GM23248 (cell line): ENCODE measurements at regions not wholly inside any gene's neighbourhood (a gene's known extent, or its start where the extent isn't known, plus 50 kb on each side); places are given as distances from the start of the nearest gene placed in this dataset.

Experiments used
- DNase-seq: peaks from one replicate; pipeline ENCODE4 v3.0.0-alpha.2; 2015
- H2AFZ ChIP-seq: fragments of 200-600 bp; sonication (generic); 2 replicates; pipeline ENCODE4 v1.6.1; 2016; ENCODE audit warnings: antibody characterized with exemption
- H3F3A ChIP-seq: fragments of 200-600 bp; sonication (generic); 2 replicates; pipeline ENCODE4 v1.6.1; 2016; ENCODE audit warnings: mild to moderate bottlenecking, antibody characterized with exemption, mixed run types; ENCODE audit not compliant: insufficient read depth
- H3K27ac ChIP-seq: fragments of 200-600 bp; sonication (generic); 2 replicates; pipeline ENCODE4 v1.5.1; 2016; ENCODE audit warnings: mild to moderate bottlenecking
- H3K27me3 ChIP-seq: fragments of 200-600 bp; sonication (generic); replicated peaks from 2 replicates; pipeline ENCODE4 v1.6.1; 2016; ENCODE audit warnings: mild to moderate bottlenecking; ENCODE audit not compliant: insufficient read depth
- H3K36me3 ChIP-seq: fragments of 200-600 bp; sonication (generic); 2 replicates; pipeline ENCODE4 v1.6.1; 2016; ENCODE audit warnings: low read depth, mild to moderate bottlenecking
- H3K4me1 ChIP-seq: fragments of 200-600 bp; sonication (generic); 2 replicates; pipeline ENCODE4 v1.6.1; 2016; ENCODE audit warnings: mild to moderate bottlenecking; ENCODE audit not compliant: insufficient read depth
- H3K4me2 ChIP-seq: fragments of 200-600 bp; sonication (generic); one replicate; pipeline ENCODE4 v1.6.1; 2016; ENCODE audit warnings: mild to moderate bottlenecking; ENCODE audit not compliant: unreplicated experiment
- H3K4me3 ChIP-seq: fragments of 200-600 bp; sonication (generic); 2 replicates; pipeline ENCODE4 v1.5.1; 2016; ENCODE audit warnings: mild to moderate bottlenecking
- H3K79me2 ChIP-seq: fragments of 200-600 bp; sonication (generic); 2 replicates; pipeline ENCODE4 v1.6.1; 2016; ENCODE audit warnings: mild to moderate bottlenecking; ENCODE audit not compliant: insufficient read depth
- H3K9ac ChIP-seq: fragments of 200-600 bp; sonication (generic); 2 replicates; pipeline ENCODE4 v1.6.1; 2016; ENCODE audit warnings: mild to moderate bottlenecking
- H3K9me2 ChIP-seq: fragments of 200-600 bp; sonication (generic); 2 replicates; pipeline ENCODE4 v1.6.1; 2016; ENCODE audit warnings: mixed run types, mild to moderate bottlenecking, moderate library complexity; ENCODE audit not compliant: insufficient read depth
- H3K9me3 ChIP-seq: fragments of 200-600 bp; sonication (generic); one replicate; pipeline ENCODE4 v1.6.1; 2017; ENCODE audit warnings: low read depth
- H4K20me1 ChIP-seq: fragments of 200-600 bp; sonication (generic); 2 replicates; pipeline ENCODE4 v1.6.0; 2016; ENCODE audit not compliant: insufficient read depth
- EZH2 ChIP-seq: fragments of 200-600 bp; sonication (generic); IDR thresholded peaks from 2 replicates; pipeline ENCODE4 v1.6.1; 2018; ENCODE audit warnings: antibody characterized with exemption, mild to moderate bottlenecking; ENCODE audit not compliant: insufficient read depth, poor library complexity, severe bottlenecking
- EZH2phosphoT487 ChIP-seq: fragments of 200-600 bp; sonication (generic); IDR thresholded peaks from 2 replicates; pipeline ENCODE4 v1.6.1; 2018; ENCODE audit warnings: antibody characterized with exemption, moderate library complexity, mild to moderate bottlenecking, low read depth; ENCODE audit not compliant: insufficient read depth
- WGBS, 2 experiments: methylation state at CpG; one replicate each; pipeline ENCODE4 v1.1.6; 2015 to 2017; ENCODE audit warnings: low lambda C conversion rate in 2 of 2, low coverage in 1 of 2; ENCODE audit errors: missing lambda C conversion rate in 2 of 2; 5-methylcytosine and 5-hydroxymethylcytosine counted together
- in situ Hi-C: fragments of 300-500 bp; cut with MboI; formaldehyde crosslinking; loops from 2 replicates; pipeline ENCODE4 v1.15.0; 2020

- Histone ChIP-seq H3K9me3 (no peaks in the 10 kb centered on the region), H3K4me1 (peaks cover 23% of the 10 kb centered on the region), H3K27me3 (no peaks in the 10 kb centered on the region), H3K9me2 (no peaks in the 10 kb centered on the region), H3K4me3 (no peak overlapping the region), H3F3A (peaks cover 12% of the 10 kb centered on the region; the same call in 1 of the 2 replicates), H2AFZ (no peak overlapping the region), H3K9ac (no peak overlapping the region), H3K27ac (no peak overlapping the region), H4K20me1 (no peaks in the 10 kb centered on the region), H3K4me2 (no peak overlapping the region), H3K79me2 (peaks cover 27% of the 10 kb centered on the region), H3K36me3 (no peaks in the 10 kb centered on the region)
- in situ Hi-C loops = no loop called here
- TF ChIP-seq EZH2phosphoT487 (no peak), EZH2 (no peak)
- no peak for DNase-seq
- 87 to 92% methylated on average over 3 to 4 of the region's 4 CpGs for WGBS, 2 experiments
These were observed 73.4 kb upstream of the HGFAC start for GRCh38 chr4:3368334-3368733.

GRCh38 chr4:3368841-3369760, 72.7 kb upstream of the HGFAC start:
- H3K27me3 ChIP-seq = no peaks in the 10 kb centered on the region
- WGBS, 2 experiments = 46 to 51% methylated on average over 16 to 20 of the region's 20 CpGs
- peak overlapping the region; percentile 83 for H3K4me2 ChIP-seq
- H3K4me3 ChIP-seq = peak overlapping the region; percentile 69
- H3K27ac ChIP-seq = peak overlapping the region; percentile 75
- no peaks in the 10 kb centered on the region for H4K20me1 ChIP-seq
- TF ChIP-seq EZH2 (no peak), EZH2phosphoT487 (no peak)
- peaks cover 30% of the 10 kb centered on the region for H3K79me2 ChIP-seq
- peaks cover 23% of the 10 kb centered on the region for H3K4me1 ChIP-seq
- in situ Hi-C loops = no loop called here
- DNase-seq = no peak
- H3K9ac ChIP-seq = peak overlapping the region; percentile 65
- peaks cover 12% of the 10 kb centered on the region; the same call in 1 of the 2 replicates for H3F3A ChIP-seq
- H2AFZ ChIP-seq = peak overlapping the region; percentile 33; the same call in 1 of the 2 replicates
- H3K9me3 ChIP-seq = no peaks in the 10 kb centered on the region
- no peaks in the 10 kb centered on the region for H3K9me2 ChIP-seq
- H3K36me3 ChIP-seq = no peaks in the 10 kb centered on the region

DNA sequence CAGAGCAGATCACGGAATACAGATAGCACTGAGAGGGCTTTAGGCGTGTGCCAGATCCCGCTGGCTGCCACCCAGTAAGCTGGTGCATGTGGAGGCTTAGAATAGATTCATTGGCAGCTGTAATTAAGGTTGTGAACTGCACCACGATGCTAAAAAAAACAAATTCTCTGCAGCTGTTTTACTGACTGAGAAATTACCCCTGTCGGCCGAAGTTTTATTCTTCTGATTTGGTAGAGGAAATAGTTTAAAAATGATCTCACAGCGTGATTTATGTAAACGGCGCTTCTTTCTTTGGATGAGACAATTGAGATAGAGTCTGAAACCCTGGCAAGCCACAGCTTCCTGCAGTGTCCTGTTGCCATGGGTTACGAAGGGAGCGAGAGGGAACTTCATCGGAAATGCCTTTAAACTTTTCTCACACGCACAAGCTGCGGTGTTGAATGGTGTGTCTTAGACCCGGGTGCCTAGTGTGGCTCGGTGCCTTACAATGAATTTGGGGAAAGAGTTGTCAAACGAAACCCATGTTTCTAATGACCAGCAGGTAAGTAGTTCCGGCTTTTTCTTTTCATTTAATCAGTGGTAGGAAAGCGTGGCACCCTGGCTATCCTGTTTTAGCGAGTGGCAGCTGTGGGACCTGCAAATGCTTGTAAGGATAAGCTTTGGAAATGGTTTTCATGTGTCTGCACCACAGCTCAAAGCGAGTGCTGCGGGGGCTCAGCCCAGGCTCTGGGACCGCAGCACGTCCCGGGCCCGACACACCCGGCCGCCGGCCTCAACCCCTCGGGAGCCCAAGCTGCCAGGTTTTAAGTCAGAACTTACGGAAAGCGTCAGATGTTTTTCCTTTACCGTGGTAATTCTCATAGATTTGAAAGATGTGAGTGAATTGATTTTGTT, 71.7 kb upstream of the HGFAC start:
- Histone ChIP-seq H3K4me1 (peaks cover 23% of the 10 kb centered on the region), H3K4me3 (peak overlapping the region; percentile 69), H3F3A (peaks cover 12% of the 10 kb centered on the region; the same call in 1 of the 2 replicates), H3K9ac (peak overlapping the region; percentile 65), H3K4me2 (peak overlapping the region; percentile 83), H3K27ac (peak overlapping the region; percentile 75), H3K9me3 (no peaks in the 10 kb centered on the region), H2AFZ (peak overlapping the region; percentile 33), H3K9me2 (no peaks in the 10 kb centered on the region), H3K79me2 (peaks cover 30% of the 10 kb centered on the region), H4K20me1 (no peaks in the 10 kb centered on the region), H3K36me3 (no peaks in the 10 kb centered on the region), H3K27me3 (no peaks in the 10 kb centered on the region)
- in situ Hi-C loops = no loop called here
- WGBS, 2 experiments = 10% methylated on average over 33 of the region's 33 CpGs
- peak; percentile 96 for DNase-seq
- TF ChIP-seq EZH2phosphoT487 = no peak
- TF ChIP-seq EZH2 = no peak
